SHP77 treated with DMSO at 0.1 percent for 48 hours (cell line): ENCODE measurements at regions not wholly inside any gene's neighbourhood (a gene's known extent, or its start where the extent isn't known, plus 50 kb on each side); places are given as distances from the start of the nearest gene placed in this dataset.
"Not testable (repeated sequence)": the region's sequence is repeated elsewhere in the genome, so short reads cannot be mapped to it uniquely, and the experiment has no call there.

Experiments
- DNase-seq: peaks from one replicate; lab custom pipeline; 2025; lab: John Stamatoyannopoulos, UW

DNA sequence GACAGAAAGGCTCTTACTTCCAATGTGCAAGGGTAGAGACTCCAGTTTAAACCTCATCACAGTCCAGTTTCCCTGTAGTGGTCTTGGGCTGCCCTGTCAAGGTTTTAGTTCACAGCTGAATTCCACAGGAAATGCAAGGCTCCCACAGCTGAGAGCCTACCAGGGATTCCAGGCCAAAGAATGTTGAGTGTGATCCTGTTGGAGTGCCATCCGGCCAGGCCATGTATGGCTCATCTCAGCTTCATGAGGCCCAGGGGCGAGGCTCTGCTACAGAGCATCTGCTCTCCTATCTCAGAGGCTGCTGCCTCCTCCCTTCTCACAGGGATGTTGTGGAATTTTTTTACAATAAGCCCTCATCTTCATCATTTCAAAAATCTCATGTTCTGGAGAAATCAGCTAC lies 239.8 kb upstream of the CCL2 start:
- DNase-seq: no peak

DNA sequence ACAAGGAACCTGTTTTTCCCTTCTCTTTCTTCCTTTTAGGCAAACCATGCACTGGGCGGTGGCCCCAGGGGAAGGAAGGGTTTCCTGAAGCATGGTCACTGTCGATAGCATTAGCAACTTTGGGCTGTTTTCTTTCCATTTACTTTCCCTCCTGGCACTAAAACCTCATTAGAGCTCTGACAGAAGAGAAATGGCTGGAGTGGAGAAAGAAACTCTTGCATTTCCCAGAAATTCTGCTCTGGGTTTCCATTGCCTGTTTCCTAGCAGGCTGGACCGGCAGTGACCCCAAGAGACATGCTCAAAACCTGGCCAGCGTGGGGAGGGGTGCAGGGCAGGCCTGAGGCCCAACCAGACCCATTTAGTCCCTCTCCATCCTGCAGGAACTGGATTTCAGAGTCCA lies 230.7 kb upstream of the CCL2 start:
- DNase-seq: no peak

DNA sequence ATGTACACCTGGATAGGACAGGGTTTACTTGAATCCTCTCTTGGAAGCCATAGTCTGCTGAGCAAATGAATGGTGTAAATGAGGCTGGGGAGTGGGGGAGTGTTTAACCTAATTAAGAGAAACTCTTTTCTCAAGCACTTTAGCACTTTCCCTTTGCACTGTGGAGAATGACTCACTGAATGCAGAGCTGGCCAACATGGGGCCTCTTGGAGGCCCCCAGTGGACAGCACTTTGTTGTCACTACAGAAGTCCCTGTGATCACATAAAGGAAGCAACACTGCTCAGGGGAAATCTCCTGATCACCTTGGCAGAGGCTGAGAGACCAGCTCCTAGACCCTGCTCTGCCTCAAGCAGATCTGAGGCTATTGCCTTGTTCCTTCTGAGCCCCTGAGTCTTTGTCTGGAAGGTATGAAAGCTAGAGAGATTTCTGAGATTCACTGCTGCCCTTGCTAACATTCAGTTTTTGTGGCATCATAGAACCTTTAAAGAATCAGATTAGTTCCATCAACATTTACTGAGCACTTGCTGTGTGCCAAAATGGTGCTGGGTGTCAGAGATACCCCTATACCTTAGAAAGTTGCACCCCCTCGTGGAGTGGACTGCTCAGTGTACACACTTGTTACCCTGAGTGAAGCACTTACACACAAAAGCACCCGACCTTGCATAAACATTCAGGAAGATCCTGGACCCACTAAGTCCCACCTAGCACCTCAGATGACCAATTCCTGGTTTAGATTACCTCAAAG lies 230.1 kb upstream of the CCL2 start:
- DNase-seq: no peak

DNA sequence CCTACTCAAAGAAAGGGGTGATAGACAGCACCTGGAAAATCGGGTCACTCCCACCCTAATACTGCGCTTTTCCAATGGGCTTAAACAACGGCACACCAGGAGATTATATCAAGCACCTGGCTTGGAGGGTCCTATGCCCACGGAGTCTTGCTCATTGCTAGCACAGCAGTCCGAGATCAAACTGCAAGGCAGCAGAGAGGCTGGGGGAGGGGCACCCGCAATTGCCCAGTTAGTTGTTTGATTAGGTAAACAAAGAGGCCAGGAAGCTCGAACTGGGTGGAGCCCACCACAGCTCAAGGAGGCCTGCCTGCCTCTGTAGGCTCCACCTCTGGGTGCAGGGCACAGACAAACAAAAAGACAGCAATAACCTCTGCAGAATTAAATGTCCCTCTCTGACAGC lies 224.5 kb upstream of the CCL2 start:
- DNase-seq: not testable (repeated sequence)

DNA sequence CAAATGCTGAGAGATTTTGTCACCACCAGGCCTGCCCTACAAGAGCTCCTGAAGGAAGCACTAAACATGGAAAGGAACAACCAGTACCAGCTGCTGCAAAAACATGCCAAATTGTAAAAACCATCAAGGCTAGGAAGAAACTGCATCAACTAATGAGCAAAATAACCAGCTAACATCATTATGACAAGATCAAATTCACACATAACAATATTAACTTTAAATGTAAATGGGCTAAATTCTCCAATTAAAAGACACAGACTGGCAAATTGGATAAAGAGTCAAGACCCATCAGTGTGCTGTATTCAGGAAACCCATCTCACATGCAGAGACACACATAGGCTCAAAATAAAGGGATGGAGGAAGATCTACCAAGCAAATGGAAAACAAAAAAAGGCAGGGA lies 222.8 kb upstream of the CCL2 start:
- not testable (repeated sequence) for DNase-seq

DNA sequence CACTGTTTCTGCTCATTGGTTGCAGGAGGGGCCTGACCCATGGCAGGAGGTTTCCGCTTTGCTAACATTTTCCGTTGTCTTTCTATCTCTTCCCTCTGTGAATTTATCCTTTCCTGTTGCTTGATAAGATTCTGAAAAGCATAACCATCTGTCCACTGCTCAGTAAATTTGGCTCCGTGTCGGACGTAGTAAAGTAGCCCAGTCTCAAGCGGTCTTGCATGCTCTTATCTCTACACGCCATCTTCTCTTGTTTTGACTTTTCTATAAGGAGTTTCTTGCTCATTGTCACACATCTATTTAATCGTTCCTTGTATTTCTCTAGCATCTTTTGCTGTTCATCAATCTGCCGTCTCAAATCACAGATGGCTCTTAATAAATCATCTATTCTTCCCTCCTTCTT lies 216.3 kb upstream of the CCL2 start:
- DNase-seq: not testable (repeated sequence)

DNA sequence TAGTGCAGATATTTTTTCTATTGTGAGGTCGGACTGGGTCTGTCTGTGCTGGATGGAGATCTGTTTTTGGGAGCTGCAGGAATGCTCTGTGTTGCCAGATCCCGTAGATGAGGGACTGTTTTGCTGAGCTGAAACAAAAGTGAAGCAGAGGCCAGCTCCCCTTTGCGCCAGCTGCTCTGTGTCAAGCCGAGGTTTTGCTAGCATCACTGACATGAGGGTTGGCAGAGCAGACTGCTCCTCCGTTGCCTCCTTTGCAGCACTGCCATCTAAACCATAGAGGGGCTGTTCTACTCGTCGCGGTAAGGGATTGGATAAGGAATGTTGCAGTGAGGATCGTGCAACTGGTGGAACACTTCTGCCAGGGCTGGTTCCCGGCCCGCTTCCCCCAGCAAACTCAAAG lies 215.9 kb upstream of the CCL2 start:
- not testable (repeated sequence) for DNase-seq

DNA sequence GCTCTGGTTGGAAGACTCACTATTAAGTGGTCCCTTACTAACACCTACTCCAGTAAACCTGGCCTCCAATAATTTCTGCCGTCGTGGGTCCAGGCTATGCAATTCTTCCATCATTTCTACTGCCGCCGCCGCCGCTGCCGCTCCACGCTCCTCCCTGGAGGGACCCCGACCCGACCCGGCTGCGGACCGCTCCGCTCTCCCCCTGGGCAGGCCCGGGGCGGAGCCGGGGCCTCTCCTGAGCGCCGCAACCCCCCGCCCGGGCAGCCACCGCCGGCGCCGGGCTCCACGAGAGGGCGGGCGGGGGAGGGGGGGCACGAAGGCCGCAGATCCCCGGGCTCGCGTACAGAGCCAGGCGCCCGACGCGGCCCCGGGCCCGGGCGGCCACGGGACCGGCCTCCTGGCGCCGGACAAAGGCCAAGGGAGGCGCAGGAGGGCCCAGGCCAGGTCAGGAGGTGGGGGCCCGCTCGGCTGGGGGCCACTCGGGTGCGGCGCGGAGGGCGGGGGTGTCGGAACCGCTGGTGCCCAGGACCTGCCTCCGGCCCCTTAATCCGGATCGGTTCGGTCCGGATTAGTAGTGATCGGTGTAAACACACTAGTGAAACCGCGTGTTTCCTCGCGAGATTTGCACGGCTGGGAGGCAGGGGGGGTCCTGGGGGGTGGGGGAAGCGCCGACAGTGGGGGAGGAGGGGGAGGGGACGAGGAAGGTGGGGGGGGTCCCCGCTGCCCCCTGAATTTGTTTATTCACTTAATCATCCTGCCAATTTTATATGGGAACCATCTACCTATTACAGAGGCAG lies 215.1 kb upstream of the CCL2 start:
- DNase-seq: not testable (repeated sequence)

DNA sequence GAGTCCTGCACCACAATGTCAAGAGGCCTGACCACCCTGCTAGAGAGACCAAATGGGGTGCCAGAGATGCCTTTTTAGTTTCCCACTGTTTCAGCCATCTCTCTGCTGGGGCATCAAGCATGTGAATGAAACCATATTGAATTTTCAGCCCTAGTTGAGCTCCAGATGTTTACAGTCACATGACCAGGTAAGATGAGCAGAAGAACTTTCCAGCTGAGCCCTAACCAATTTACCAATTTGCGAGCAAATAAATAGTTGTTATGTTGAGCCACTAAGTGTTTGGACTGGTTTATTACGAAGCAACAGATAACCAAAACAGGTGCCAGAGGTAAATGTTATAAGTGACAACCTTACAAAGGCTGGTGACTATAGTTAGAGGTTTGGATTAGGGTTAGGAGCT lies 209.1 kb upstream of the CCL2 start:
- no peak for DNase-seq

DNA sequence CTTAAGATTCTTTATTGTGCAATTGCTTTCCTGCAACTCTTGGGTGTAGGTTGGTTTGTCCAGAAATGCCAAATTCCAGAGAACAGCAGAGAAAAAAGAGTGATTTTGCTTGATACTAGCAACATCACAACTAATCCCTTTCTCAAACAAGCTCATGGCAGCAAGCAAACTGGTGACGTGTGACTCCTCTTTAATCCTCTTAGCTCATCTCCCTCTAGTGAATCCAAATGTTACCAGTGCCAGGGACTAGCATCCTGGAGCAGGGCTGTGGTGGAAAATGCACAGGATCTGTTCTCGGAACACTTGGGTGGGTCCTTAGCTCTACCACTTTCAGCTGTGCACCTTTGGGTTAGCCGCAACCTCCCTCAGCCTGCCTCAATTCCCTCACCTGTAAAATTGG lies 204.0 kb upstream of the CCL2 start:
- no peak for DNase-seq

DNA sequence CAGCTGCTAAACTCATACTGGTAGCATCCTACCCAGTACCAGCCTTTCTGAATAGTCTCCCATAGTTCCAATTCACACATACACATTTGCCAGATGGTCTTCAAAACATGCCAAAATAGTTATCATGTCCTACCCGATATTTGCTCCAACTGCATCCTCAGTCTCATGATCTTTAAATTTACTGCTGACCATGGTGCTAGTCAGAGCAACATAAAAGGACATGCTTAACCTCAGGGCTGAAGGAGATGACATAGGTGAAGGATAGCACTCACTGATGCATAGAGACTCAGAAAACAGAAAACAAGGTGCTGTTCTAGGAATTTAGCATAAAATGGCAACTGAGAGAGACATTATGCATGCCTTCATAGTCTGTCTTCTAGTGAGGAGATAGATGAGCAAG lies 200.6 kb upstream of the CCL2 start:
- no peak for DNase-seq

DNA sequence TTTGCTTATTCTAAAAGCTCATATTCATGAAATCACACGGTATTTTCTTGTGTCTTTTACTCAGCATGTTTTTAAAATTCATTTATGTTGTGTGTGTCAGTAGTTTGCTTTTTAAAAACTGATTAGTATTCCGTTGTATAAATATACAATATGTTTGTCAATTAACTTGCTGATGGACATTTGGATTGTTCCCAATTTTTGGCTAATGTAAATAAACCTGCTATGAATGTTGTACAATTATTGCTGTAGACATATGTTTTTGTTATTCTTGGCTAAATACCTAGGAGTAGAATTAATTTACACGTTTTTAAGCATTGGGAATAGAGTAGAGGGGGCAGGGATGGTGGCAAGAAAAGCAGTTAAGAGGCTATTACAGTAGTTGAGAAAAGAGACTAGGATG lies 199.5 kb upstream of the CCL2 start:
- no peak for DNase-seq

DNA sequence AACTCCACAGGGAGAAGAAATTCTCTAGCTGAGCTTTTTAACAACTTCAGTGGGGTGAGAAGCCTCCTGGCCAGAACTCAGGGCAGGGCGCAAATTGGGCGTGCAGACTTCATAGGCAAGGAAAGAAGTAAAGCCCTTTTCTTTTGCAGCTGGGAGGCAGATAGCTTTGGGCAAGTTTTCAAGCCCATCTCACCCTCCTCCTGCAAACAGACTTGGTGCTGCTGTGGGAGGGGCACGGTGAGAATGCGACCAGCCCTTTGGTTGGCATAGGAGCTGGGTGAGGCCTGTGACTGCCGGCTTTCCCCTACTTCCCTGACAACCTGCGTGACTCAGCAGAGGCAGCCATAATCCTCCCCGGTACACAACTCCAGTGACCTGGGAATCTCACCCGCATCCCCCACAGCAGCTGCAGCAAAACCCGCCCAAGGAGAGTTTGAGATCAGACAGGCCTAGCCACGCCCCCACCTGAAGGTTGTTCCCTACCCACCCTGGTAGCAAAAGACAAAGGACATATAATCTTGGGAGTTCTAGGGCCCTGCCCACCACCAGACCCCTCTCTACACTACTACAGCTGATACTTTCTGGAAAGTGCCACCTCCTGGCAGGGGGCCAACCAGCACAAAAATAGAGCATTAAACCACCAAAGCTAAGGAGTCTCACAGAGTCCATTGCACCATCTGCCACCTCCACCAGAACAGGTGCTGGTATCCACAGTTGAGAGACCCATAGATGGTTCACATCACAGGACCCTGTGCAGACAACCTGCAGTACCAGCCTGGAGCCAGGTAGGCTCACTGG lies 195.5 kb upstream of the CCL2 start:
- no peak for DNase-seq

DNA sequence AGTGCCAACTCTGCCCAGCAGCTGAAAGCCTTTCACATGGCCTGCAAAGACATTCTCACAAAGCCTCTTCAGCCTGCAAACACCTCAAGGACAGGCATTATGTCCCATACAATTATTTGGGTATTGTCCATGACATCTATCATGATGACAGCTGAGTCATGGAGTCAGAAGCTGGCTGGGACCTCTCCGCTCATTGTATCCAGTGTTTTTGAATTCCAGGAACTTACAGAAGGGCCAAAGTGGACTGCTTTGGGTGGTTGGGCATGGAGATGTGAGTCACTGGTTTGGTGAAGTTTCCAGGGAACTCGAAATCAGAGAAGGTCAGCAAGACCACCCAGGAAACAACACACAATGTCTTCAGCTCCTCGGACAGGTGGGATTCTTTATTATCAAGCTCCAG lies 188.6 kb upstream of the CCL2 start:
- DNase-seq: no peak

DNA sequence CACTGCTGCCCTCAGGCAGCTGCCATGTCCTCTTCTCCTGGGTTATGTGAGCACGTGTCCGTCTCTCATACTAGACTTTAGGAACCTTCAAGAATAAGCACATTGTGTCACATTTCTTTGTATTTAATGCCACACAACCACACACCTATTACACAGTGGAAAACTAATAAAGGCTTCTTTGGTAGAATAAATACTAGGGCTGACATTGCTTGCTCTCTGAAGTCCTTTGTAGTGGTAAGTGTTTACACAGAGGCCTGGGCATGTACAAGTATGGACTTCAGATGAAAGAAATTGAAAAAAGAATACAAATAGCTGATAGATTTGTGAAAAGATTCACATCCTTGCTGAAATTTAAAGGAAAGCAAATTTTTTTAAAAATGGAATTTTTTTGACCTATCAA lies 188.1 kb upstream of the CCL2 start:
- DNase-seq: no peak

DNA sequence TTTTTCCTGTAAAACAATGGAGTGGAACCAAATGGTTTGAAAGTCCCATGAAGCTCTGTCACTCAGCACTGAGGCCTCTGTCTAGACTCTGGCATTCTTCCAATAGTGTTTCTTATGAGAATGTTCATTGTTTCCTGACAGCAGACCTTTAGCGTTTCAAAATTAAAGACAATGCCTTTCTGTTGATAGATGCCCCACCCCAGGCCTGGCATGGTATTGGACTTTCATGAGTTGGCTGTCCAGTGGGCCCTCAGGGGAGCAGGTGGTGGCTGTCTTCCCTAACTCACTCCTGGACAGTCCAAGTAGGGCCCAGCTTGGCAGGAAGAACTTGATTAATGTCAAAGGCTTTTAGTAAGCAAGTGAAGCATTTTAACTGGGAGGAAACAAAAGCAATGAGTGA lies 186.5 kb upstream of the CCL2 start:
- no peak for DNase-seq

DNA sequence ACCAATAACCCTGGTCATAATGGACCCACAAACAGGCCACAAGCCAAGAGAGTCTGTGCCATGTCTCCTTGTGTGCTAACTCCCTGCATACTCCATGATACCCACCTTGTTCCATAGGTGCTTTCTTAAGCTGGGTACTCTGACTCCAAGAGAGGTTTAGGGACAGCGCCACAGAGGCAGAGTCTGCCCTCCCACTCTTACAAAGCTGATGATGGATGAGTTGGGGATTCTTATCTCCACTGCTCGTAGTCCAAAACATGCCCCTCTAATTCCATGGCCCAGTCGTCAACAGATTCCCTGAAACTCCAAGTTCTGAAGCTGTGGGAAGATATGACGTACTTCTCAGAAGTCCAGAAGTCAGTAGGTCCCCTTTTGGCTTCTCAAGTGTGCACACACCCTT lies 184.4 kb upstream of the CCL2 start:
- no peak for DNase-seq

DNA sequence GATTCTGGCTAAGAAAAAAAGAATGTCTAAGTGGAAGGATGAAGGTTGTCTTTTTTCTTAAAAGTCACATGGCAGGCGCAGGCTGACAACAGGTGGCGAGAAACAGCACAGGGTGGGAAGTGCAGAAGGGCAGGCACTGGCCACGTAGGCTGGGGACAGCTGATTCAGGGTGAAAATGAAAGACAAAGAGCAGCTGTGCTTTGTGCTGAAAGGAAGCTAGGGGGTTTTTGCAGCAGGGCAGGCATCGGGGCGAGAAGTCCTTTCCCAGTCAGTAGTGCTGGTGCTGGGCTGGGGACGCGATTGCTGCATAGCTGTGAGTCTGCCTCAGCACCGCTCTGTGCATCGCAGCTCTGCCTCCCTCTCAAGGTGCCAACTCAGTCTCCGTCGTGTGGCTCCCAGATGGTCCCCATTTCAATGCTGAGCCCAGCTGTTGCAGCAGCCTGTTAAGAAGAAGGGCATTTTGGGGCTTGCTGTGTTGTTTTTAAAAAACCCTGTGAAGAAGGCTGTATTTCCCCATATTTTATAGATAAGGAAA lies 183.1 kb upstream of the CCL2 start:
- DNase-seq: no peak

DNA sequence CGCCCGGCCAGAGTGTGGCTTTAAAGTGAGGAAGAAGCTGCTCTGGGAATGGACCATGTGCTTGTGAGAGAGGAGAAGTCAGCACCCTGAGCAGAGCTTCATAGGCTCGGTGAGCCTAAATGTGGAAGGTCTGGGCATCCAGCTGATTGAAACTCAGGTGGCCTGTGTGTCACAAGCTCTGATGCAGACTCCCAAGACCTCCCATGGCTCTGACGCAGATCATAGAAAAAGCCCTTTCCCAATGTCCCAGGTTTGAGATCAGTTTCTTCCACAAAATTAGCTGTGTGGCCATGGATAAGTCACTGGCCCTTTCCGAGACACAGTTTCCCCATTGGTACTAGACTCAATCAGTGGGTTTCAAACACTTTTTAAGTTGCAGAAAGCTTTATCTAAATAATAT lies 180.0 kb upstream of the CCL2 start:
- no peak for DNase-seq

DNA sequence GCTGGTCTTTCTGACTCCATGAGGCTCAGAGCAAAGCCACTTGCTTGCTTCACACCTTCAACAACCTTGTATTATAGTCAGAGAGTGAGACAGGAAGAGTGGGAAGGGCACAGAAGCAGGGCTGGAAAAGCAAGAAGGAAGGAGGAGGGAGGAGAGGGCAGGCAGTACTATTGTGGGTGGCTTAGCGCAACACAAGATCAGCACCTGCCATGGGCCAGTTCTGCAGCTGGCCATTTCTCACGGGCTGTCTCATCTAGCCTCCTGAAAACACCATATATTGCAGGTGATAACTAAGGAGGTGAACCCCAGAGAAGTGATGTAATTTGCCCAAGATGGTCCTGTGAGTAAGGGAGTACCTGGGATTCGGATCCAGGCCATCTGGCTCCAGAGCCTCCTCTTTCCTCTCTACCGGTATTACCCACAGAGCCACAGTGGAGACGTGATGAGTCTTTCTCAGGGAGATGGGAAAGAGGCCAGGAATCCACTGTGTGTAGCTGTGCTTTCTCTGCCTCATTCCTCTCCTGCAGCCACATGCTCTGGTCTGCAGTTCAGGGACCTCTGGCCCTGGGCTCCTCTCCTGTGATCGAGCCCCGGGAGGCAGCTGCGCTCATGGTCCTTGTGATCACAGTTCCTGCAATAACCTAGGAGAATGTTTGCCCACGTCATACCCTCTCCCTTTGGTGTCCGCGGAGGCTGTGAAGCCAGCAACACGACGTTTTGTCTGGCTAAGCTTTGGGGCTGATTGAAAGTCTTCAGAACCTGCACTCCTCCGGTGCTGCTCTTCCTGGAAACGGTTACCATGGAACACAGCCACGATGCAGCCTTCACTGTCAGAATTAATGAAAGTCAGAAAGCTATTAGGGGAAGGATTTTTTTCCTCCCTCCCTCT lies 178.1 kb upstream of the CCL2 start:
- DNase-seq: no peak

DNA sequence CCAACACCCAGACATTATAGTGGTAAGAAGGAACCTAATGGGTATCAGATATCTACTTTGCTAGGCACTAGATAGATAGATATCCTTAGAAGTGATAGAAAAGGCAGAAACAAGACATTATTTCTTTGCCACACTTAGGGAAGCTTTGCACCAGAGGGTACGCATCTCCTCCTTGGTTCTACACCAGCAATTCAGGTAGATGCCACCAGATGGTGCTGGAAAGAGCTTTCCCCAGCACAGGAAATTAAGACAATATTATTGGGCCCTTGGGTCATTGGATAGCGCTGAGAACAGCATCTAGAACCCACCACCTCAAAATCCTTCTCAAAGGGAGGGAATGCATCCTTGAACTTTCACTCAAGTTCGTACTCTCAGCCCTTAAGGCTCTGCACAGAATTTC lies 173.8 kb upstream of the CCL2 start:
- DNase-seq: no peak

DNA sequence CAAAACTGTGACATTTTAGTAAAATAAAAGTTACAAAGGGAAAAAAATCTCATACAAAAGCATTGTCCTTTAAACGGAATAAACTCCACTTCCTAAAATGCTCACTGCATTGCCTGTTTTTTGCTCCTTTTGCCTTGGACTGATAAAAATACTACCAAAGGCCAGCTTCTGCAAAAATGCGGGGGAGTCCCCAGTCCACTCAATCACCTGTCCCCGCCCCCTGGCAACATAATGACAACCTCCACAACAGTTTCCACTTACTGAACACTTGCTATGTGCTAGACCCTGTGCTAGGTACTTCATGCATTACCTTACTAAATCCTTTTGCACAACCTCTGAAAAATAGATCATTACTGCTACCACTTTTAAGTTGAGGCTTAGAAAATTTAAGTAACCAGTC lies 172.7 kb upstream of the CCL2 start:
- DNase-seq: no peak
